Inflammatory macrophage (primary cell): ENCODE measurements at regions not wholly inside any gene's neighbourhood (a gene's known extent, or its start where the extent isn't known, plus 50 kb on each side); places are given as distances from the start of the nearest gene placed in this dataset.
"Not testable (repeated sequence)": the region's sequence is repeated elsewhere in the genome, so short reads cannot be mapped to it uniquely, and the experiment has no call there.

Experiments used
- DNase-seq, 2 donors: peaks; one replicate each; pipeline ENCODE4 v3.0.0-alpha.2; 2020 to 2022

GRCh38 chr7:113216038-113216437 is 97.7 kb upstream of the SMIM30 start:
- no peak for DNase-seq

GRCh38 chr7:113209449-113210203 is 91.3 kb upstream of the SMIM30 start:
- DNase-seq = peak in 1 of 2 donors; percentile 26

GRCh38 chr7:113207931-113208330 is 89.6 kb upstream of the SMIM30 start:
- no peak for DNase-seq

GRCh38 chr7:113207441-113207840 is 89.1 kb upstream of the SMIM30 start:
- no peak for DNase-seq

GRCh38 chr7:113204415-113204814 is 86.1 kb upstream of the SMIM30 start:
- DNase-seq = no peak

- no peak for DNase-seq
Measured at GRCh38 chr7:113202284-113202683, 83.9 kb upstream of the SMIM30 start.

GRCh38 chr7:113200281-113200680 is 81.9 kb upstream of the SMIM30 start:
- no peak for DNase-seq

- no peak for DNase-seq
Measured at GRCh38 chr7:113199841-113200240, 81.5 kb upstream of the SMIM30 start.

- DNase-seq = no peak
Measured at GRCh38 chr7:113199136-113199535, 80.8 kb upstream of the SMIM30 start.

GRCh38 chr7:113198226-113198625 is 79.9 kb upstream of the SMIM30 start:
- DNase-seq = no peak

GRCh38 chr7:113197274-113197673 is 78.9 kb upstream of the SMIM30 start:
- no peak for DNase-seq

GRCh38 chr7:113188396-113188795 is 70.0 kb upstream of the SMIM30 start:
- no peak for DNase-seq

- DNase-seq = no peak
Measured at GRCh38 chr7:113179313-113179712, 61.0 kb upstream of the SMIM30 start.

- no peak for DNase-seq
Measured at GRCh38 chr7:113176836-113177235, 58.5 kb upstream of the SMIM30 start.

GRCh38 chr7:113176180-113176579 is 57.8 kb upstream of the SMIM30 start:
- DNase-seq = not testable (repeated sequence)

GRCh38 chr7:113175525-113176104 is 57.3 kb upstream of the SMIM30 start:
- no peak for DNase-seq

- no peak for DNase-seq
Measured at GRCh38 chr7:113172726-113173125, 54.4 kb upstream of the SMIM30 start.

GRCh38 chr7:113170591-113170990 is 52.2 kb upstream of the SMIM30 start:
- no peak for DNase-seq
